GM10248 (cell line): ENCODE measurements at regions not wholly inside any gene's neighbourhood (a gene's known extent, or its start where the extent isn't known, plus 50 kb on each side); places are given as distances from the start of the nearest gene placed in this dataset.

Experiments
- CTCF ChIA-PET: fragments of 300-600 bp; sonication (Branson Sonifier 250); formaldehyde crosslinking; extraction: SDS; loops from one replicate; lab custom pipeline; 2021; ENCODE audit warnings: antibody characterized with exemption; lab: Yijun Ruan, JAX
- POLR2A ChIA-PET: fragments of 350-650 bp; sonication (Branson Sonifier 250); formaldehyde crosslinking; extraction: SDS; loops from one replicate; lab custom pipeline; 2020; ENCODE audit warnings: antibody characterized with exemption; lab: Yijun Ruan, JAX
- DNase-seq: peaks from one replicate; pipeline ENCODE4 v3.0.0; 2012; ENCODE audit errors: extremely low spot score
- TF ChIP-seq, protein P1 (sequence below): IDR thresholded peaks from 2 replicates; pipeline ENCODE4 v1.5.1; 2012; ENCODE audit warnings: mild to moderate bottlenecking, low read depth; ENCODE audit errors: extremely low read depth, missing control alignments, control extremely low read depth

DNA sequence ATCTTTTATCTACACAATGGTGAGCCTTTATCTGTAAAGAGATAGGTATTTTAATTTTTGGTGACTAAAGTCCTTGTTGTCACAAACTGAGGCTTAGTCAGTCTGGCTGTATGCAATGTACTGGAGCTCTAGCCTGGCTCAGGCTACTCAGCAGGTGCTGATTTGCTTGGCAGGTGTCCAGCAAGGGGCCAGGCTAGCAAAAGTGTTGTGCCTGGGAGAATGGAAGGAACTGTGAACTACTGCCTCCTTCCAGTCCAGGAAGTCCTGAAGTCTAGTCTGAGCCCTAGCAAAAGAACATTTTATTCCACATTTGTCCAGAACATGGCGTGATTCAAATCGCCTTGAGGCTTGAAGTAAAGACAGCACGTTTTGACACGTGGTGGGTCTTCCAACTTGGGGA lies 260.5 kb downstream of the CCDC85A start:
- CTCF ChIA-PET: interaction anchor here (1.1 kb wide), 1 partner anchor 37 kb away, joined by 3 read pairs; no protein-coding TSS in a partner anchor
- DNase-seq: no peak
- POLR2A ChIA-PET: no interaction called here
- TF ChIP-seq, protein P1, sequence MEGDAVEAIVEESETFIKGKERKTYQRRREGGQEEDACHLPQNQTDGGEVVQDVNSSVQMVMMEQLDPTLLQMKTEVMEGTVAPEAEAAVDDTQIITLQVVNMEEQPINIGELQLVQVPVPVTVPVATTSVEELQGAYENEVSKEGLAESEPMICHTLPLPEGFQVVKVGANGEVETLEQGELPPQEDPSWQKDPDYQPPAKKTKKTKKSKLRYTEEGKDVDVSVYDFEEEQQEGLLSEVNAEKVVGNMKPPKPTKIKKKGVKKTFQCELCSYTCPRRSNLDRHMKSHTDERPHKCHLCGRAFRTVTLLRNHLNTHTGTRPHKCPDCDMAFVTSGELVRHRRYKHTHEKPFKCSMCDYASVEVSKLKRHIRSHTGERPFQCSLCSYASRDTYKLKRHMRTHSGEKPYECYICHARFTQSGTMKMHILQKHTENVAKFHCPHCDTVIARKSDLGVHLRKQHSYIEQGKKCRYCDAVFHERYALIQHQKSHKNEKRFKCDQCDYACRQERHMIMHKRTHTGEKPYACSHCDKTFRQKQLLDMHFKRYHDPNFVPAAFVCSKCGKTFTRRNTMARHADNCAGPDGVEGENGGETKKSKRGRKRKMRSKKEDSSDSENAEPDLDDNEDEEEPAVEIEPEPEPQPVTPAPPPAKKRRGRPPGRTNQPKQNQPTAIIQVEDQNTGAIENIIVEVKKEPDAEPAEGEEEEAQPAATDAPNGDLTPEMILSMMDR: no peak

DNA sequence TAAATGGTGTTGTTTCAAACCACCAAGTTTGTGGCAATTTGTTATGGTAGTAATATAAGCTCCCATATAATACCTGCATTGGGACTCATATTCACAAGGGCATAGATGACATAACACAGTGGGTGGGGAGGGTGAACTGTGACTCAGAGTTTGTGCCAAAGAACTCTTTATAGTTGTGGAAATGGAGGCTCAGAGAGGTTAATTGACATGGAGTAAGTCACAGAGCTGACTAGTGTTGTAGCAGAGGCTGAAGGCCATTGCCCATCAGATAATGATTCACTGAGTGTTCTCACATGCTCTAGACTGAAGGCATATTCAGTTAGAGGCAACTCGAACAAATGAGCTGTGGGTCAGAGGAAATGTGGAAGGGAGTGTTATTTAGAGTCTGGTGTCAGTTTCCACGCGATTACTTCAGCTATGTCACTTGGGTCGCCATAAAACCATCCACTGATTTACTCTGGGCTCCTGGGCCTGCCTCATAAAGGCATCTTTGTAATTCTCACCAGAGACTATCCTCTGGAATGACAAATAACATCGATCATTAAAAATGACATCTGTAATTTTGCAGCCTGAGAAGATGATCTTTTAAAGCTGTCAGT lies 264.7 kb downstream of the CCDC85A start:
- ChIA-PET POLR2A (no interaction called here), CTCF (interaction anchor here (0.8 to 2.1 kb wide), 3 partner anchors 10 to 83 kb away, joined by 3 to 5 read pairs (median 3); no protein-coding TSS in a partner anchor)
- TF ChIP-seq, protein P1: no peak
- DNase-seq: no peak

DNA sequence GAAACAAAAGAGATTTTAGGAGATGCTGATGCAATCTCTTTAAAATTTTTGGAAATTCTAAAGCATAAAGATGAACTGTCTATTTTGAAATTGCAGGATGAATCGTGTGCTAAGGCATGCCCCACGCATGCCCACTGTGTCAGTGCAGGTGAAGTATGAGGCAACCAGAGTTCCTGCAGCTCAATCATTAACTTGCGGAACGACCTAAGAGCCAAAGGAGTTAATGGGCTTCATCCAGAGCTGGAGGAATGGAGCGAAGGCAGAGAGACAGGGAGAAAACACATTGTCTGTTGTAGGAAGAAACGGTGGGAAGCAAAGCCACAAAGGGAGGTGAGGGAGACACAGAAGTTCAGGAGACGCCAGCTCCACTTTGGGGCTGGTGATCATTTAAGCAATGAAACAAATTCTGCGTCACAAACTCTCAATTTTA lies 265.2 kb downstream of the CCDC85A start:
- TF ChIP-seq, protein P1: no peak
- DNase-seq: no peak
- CTCF ChIA-PET: interaction anchor here (0.8 to 2.1 kb wide), 4 partner anchors 8 to 83 kb away, joined by 3 to 5 read pairs (median 3); no protein-coding TSS in a partner anchor
- POLR2A ChIA-PET: no interaction called here

DNA sequence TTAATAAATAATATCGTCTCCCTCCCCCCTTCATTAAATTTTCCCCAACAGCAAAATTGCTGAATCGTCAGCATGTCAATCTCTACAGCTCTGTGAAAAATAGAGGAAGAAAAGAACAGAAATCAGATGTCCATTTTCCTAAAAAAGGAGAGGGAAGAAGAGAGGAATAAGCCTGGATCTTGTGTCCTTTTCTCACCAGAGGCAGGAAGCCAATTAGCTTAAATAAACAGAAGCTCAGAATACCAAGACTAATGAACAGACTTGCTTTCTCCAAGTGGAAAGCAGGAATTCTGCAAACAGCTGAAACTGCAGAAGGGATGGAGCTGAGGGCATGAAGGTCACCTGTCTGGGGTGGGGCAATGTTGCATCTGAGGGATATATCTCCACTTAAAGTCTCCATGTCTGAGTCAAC lies 265.7 kb downstream of the CCDC85A start:
- CTCF ChIA-PET: interaction anchor here (0.8 to 2.1 kb wide), 5 partner anchors 9 to 988 kb away, joined by 3 to 5 read pairs (median 3); no protein-coding TSS in a partner anchor
- DNase-seq: no peak
- POLR2A ChIA-PET: no interaction called here
- TF ChIP-seq, protein P1: no peak

GRCh38 chr2:56450047-56450446 lies 266.3 kb downstream of the CCDC85A start:
- ChIA-PET CTCF (interaction anchor here (1.2 to 2.1 kb wide), 3 partner anchors 8 to 987 kb away, joined by 3 to 5 read pairs (median 3); no protein-coding TSS in a partner anchor), POLR2A (no interaction called here)
- DNase-seq: no peak
- TF ChIP-seq, protein P1: no peak

- CTCF ChIA-PET: interaction anchor here (2.1 kb wide), 1 partner anchor 8 kb away, joined by 5 read pairs; no protein-coding TSS in a partner anchor
Measured at GRCh38 chr2:56450772-56451171, 267.0 kb downstream of the CCDC85A start.

More at GRCh38 chr2:56450772-56451171, 267.0 kb downstream of the CCDC85A start:
- DNase-seq: no peak
- TF ChIP-seq, protein P1: no peak
- POLR2A ChIA-PET: no interaction called here
